ENCODE measurements at regions not wholly inside any gene's neighbourhood (a gene's known extent, or its start where the extent isn't known, plus 50 kb on each side); places are given as distances from the start of the nearest gene placed in this dataset.

DNA sequence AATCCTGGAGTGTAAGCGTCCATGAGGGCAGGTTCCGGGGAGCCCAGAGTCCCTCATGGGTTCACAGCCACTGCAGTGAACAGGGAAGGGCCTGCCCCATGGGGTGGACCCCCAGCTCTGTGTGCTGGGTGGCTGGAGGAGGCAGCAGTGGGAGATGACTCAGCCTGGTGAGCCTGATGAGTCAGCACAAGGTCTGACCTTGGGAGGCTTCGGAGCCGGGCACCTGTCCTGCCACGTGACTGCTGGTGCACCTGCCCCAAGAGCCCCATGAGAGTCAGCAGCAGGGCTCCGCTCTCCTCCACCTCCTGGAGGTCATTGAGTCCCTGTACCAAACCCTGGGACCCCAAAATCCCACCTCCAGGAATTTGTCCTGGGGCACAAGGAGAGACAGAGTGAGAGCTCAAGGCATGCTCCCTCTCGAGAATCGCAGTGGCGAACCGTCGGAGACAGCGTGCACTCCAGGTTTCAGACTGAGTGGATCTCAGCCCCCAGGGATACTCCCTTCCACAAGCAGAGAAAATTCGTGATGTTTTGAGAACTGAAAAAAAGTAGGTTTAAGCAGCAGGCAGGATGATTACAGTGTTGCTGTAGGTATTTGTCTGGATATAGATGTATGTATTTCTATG, 1221.7 kb downstream of the BRD1 start:
- no peak overlapping the region for H3K4me3 ChIP-seq
- H3K36me3 ChIP-seq (ENCODE audit: insufficient read depth): no peaks in the 10 kb centered on the region
- Mint-ChIP-seq H3K36me3 (ENCODE audit: low read depth) (peaks cover 12% of the 10 kb centered on the region; the same call in 2 of the 3 replicates), H3K27me3 (ENCODE audit: insufficient read depth, low read depth, poor library complexity) (peaks cover 6% of the 10 kb centered on the region), H3K4me1 (peaks cover 5% of the 10 kb centered on the region; the same call in 1 of the 3 replicates), H3K9me3 (peaks cover 13% of the 10 kb centered on the region), H3K27ac (no peak overlapping the region), H3K4me3 (no peak overlapping the region)
- H3K27me3 ChIP-seq (ENCODE audit: insufficient read depth): no peaks in the 10 kb centered on the region
- no peak overlapping the region for H3K4me2 ChIP-seq
- ATAC-seq: no peak
- no peaks in the 10 kb centered on the region for H3K4me1 ChIP-seq (ENCODE audit: insufficient read depth)
- no peaks in the 10 kb centered on the region for H3K9me2 ChIP-seq (ENCODE audit: insufficient read depth)
- H3K79me2 ChIP-seq (replicated peaks; ENCODE audit: insufficient read depth): no peaks in the 10 kb centered on the region
- no peak for DNase-seq (ENCODE audit: low spot score)
- no peaks in the 10 kb centered on the region for H3F3A ChIP-seq (replicated peaks; ENCODE audit: low read depth)
- no peak overlapping the region for H2AFZ ChIP-seq
- TF ChIP-seq ZNF114 (CRISPR knock-in tag; IDR thresholded peaks at IDR 0.05) (no peak), NANOG (IDR thresholded peaks at IDR 0.05; ENCODE audit: borderline replicate concordance) (no peak), POLR2AphosphoS5 (IDR thresholded peaks at IDR 0.05; ENCODE audit: low read depth) (no peak), ZNF331 (CRISPR knock-in tag; IDR thresholded peaks at IDR 0.05; ENCODE audit: low read depth) (no peak), EZH2phosphoT487 (IDR thresholded peaks at IDR 0.05; ENCODE audit: unreplicated experiment) (no peak), CREB1 (CRISPR knock-in tag; IDR thresholded peaks at IDR 0.05; ENCODE audit: low read depth) (no peak), STAT1 (IDR thresholded peaks at IDR 0.05; ENCODE audit: unreplicated experiment) (no peak), JUNB (IDR thresholded peaks at IDR 0.05; ENCODE audit: unreplicated experiment) (no peak), EZH2 (IDR thresholded peaks at IDR 0.05; ENCODE audit: low read depth, unreplicated experiment) (no peak)
- TF ChIP-seq, protein P1, sequence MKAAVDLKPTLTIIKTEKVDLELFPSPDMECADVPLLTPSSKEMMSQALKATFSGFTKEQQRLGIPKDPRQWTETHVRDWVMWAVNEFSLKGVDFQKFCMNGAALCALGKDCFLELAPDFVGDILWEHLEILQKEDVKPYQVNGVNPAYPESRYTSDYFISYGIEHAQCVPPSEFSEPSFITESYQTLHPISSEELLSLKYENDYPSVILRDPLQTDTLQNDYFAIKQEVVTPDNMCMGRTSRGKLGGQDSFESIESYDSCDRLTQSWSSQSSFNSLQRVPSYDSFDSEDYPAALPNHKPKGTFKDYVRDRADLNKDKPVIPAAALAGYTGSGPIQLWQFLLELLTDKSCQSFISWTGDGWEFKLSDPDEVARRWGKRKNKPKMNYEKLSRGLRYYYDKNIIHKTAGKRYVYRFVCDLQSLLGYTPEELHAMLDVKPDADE (IDR thresholded peaks at IDR 0.05): no peak
- TF ChIP-seq, protein P2, sequence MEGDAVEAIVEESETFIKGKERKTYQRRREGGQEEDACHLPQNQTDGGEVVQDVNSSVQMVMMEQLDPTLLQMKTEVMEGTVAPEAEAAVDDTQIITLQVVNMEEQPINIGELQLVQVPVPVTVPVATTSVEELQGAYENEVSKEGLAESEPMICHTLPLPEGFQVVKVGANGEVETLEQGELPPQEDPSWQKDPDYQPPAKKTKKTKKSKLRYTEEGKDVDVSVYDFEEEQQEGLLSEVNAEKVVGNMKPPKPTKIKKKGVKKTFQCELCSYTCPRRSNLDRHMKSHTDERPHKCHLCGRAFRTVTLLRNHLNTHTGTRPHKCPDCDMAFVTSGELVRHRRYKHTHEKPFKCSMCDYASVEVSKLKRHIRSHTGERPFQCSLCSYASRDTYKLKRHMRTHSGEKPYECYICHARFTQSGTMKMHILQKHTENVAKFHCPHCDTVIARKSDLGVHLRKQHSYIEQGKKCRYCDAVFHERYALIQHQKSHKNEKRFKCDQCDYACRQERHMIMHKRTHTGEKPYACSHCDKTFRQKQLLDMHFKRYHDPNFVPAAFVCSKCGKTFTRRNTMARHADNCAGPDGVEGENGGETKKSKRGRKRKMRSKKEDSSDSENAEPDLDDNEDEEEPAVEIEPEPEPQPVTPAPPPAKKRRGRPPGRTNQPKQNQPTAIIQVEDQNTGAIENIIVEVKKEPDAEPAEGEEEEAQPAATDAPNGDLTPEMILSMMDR (conservative IDR thresholded peaks at IDR 0.05; ENCODE audit: low read depth in 2 of 2): no peak
- TF ChIP-seq, protein P3, sequence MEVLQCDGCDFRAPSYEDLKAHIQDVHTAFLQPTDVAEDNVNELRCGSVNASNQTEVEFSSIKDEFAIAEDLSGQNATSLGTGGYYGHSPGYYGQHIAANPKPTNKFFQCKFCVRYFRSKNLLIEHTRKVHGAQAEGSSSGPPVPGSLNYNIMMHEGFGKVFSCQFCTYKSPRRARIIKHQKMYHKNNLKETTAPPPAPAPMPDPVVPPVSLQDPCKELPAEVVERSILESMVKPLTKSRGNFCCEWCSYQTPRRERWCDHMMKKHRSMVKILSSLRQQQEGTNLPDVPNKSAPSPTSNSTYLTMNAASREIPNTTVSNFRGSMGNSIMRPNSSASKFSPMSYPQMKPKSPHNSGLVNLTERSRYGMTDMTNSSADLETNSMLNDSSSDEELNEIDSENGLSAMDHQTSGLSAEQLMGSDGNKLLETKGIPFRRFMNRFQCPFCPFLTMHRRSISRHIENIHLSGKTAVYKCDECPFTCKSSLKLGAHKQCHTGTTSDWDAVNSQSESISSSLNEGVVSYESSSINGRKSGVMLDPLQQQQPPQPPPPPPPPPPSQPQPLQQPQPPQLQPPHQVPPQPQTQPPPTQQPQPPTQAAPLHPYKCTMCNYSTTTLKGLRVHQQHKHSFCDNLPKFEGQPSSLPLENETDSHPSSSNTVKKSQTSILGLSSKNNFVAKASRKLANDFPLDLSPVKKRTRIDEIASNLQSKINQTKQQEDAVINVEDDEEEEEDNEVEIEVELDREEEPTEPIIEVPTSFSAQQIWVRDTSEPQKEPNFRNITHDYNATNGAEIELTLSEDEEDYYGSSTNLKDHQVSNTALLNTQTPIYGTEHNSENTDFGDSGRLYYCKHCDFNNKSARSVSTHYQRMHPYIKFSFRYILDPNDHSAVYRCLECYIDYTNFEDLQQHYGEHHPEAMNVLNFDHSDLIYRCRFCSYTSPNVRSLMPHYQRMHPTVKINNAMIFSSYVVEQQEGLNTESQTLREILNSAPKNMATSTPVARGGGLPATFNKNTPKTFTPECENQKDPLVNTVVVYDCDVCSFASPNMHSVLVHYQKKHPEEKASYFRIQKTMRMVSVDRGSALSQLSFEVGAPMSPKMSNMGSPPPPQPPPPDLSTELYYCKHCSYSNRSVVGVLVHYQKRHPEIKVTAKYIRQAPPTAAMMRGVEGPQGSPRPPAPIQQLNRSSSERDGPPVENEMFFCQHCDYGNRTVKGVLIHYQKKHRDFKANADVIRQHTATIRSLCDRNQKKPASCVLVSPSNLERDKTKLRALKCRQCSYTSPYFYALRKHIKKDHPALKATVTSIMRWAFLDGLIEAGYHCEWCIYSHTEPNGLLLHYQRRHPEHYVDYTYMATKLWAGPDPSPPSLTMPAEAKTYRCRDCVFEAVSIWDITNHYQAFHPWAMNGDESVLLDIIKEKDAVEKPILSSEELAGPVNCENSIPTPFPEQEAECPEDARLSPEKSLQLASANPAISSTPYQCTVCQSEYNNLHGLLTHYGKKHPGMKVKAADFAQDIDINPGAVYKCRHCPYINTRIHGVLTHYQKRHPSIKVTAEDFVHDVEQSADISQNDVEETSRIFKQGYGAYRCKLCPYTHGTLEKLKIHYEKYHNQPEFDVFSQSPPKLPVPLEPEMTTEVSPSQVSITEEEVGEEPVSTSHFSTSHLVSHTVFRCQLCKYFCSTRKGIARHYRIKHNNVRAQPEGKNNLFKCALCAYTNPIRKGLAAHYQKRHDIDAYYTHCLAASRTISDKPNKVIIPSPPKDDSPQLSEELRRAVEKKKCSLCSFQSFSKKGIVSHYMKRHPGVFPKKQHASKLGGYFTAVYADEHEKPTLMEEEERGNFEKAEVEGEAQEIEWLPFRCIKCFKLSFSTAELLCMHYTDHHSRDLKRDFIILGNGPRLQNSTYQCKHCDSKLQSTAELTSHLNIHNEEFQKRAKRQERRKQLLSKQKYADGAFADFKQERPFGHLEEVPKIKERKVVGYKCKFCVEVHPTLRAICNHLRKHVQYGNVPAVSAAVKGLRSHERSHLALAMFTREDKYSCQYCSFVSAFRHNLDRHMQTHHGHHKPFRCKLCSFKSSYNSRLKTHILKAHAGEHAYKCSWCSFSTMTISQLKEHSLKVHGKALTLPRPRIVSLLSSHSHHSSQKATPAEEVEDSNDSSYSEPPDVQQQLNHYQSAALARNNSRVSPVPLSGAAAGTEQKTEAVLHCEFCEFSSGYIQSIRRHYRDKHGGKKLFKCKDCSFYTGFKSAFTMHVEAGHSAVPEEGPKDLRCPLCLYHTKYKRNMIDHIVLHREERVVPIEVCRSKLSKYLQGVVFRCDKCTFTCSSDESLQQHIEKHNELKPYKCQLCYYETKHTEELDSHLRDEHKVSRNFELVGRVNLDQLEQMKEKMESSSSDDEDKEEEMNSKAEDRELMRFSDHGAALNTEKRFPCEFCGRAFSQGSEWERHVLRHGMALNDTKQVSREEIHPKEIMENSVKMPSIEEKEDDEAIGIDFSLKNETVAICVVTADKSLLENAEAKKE (CRISPR knock-in tag; IDR thresholded peaks at IDR 0.05): no peak
- TF ChIP-seq, protein P4, sequence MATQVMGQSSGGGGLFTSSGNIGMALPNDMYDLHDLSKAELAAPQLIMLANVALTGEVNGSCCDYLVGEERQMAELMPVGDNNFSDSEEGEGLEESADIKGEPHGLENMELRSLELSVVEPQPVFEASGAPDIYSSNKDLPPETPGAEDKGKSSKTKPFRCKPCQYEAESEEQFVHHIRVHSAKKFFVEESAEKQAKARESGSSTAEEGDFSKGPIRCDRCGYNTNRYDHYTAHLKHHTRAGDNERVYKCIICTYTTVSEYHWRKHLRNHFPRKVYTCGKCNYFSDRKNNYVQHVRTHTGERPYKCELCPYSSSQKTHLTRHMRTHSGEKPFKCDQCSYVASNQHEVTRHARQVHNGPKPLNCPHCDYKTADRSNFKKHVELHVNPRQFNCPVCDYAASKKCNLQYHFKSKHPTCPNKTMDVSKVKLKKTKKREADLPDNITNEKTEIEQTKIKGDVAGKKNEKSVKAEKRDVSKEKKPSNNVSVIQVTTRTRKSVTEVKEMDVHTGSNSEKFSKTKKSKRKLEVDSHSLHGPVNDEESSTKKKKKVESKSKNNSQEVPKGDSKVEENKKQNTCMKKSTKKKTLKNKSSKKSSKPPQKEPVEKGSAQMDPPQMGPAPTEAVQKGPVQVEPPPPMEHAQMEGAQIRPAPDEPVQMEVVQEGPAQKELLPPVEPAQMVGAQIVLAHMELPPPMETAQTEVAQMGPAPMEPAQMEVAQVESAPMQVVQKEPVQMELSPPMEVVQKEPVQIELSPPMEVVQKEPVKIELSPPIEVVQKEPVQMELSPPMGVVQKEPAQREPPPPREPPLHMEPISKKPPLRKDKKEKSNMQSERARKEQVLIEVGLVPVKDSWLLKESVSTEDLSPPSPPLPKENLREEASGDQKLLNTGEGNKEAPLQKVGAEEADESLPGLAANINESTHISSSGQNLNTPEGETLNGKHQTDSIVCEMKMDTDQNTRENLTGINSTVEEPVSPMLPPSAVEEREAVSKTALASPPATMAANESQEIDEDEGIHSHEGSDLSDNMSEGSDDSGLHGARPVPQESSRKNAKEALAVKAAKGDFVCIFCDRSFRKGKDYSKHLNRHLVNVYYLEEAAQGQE (IDR thresholded peaks at IDR 0.05; ENCODE audit: unreplicated experiment): no peak
- H4K20me1 ChIP-seq (replicated peaks; ENCODE audit: insufficient read depth): no peaks in the 10 kb centered on the region
- H3K27ac ChIP-seq (ENCODE audit: low read depth): no peak overlapping the region

All from GM23338 (cell line).